ENCODE measurements at regions not wholly inside any gene's neighbourhood (a gene's known extent, or its start where the extent isn't known, plus 50 kb on each side); places are given as distances from the start of the nearest gene placed in this dataset.

DNA sequence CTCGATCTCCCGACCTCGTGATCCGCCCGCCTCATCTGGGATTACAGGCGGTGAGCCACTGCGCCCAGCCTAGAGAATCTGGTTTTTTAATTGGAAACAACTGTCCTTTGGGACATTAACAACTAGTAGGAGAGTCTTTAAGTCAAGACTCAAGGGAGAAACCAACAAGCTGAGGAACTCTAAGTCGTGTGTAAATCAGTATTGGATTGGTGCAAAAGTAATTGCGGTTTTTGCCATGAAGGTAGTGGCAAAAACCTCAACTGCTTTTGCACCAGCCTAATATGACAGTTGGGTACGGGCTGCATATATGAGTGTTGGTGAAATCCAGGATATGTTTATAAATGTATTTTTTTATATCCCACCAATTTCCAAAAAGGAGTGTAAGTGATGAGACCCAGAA is 113.9 kb upstream of the PLXNA4 start:
- TF ChIP-seq, protein P1, sequence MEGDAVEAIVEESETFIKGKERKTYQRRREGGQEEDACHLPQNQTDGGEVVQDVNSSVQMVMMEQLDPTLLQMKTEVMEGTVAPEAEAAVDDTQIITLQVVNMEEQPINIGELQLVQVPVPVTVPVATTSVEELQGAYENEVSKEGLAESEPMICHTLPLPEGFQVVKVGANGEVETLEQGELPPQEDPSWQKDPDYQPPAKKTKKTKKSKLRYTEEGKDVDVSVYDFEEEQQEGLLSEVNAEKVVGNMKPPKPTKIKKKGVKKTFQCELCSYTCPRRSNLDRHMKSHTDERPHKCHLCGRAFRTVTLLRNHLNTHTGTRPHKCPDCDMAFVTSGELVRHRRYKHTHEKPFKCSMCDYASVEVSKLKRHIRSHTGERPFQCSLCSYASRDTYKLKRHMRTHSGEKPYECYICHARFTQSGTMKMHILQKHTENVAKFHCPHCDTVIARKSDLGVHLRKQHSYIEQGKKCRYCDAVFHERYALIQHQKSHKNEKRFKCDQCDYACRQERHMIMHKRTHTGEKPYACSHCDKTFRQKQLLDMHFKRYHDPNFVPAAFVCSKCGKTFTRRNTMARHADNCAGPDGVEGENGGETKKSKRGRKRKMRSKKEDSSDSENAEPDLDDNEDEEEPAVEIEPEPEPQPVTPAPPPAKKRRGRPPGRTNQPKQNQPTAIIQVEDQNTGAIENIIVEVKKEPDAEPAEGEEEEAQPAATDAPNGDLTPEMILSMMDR (conservative IDR thresholded peaks at IDR 0.05), result no peak
- TF ChIP-seq EZH2 (IDR thresholded peaks at IDR 0.05; ENCODE audit: low read depth), result no peak

All from PC-9 (cell line).